Neural cell (in vitro differentiated cells): ENCODE measurements at regions not wholly inside any gene's neighbourhood (a gene's known extent, or its start where the extent isn't known, plus 50 kb on each side); places are given as distances from the start of the nearest gene placed in this dataset.
A peak's percentile ranks its signal among the peaks of the same experiment; 100 is the strongest.

Source experiments
- H2AFZ ChIP-seq: fragments of 200-600, 300-800 bp; sonication (generic), shearing (Covaris generic); 2 replicates; pipeline ENCODE4 v1.6.0; 2014; ENCODE audit warnings: low read depth, mild to moderate bottlenecking, antibody characterized with exemption, low read length, moderate library complexity
- H3F3A ChIP-seq: fragments of 200-600 bp; shearing (Covaris generic); 2 replicates; pipeline ENCODE4 v1.6.1; 2016; ENCODE audit warnings: mild to moderate bottlenecking, moderate library complexity, mixed read lengths, antibody characterized with exemption, low read length; ENCODE audit not compliant: insufficient read depth, poor library complexity, severe bottlenecking
- H3K27ac ChIP-seq: fragments of 200-600, 300-800 bp; sonication (generic), shearing (Covaris generic); 2 replicates; pipeline ENCODE4 v1.5.1; 2014; ENCODE audit warnings: mild to moderate bottlenecking, low read length, moderate library complexity
- H3K27me3 ChIP-seq: fragments of 300-800, 200-600 bp; sonication (generic), shearing (Covaris generic); 2 replicates; pipeline ENCODE4 v1.6.0; 2014; ENCODE audit warnings: mild to moderate bottlenecking, low read depth, low read length, moderate library complexity; ENCODE audit not compliant: insufficient read depth
- H3K36me3 ChIP-seq: fragments of 300-800, 200-600 bp; sonication (generic), shearing (Covaris generic); 2 replicates; pipeline ENCODE4 v1.5.1; 2014; ENCODE audit warnings: mild to moderate bottlenecking, antibody characterized with exemption, low read length, moderate library complexity; ENCODE audit not compliant: insufficient read depth
- H3K4me2 ChIP-seq: fragments of 300-800, 200-600 bp; sonication (generic), shearing (Covaris generic); 2 replicates; pipeline ENCODE4 v1.6.0; 2014; ENCODE audit warnings: mild to moderate bottlenecking, low read length
- H3K4me3 ChIP-seq: fragments of 300-800, 200-600 bp; sonication (generic), shearing (Covaris generic); 2 replicates; pipeline ENCODE4 v1.5.1; 2014; ENCODE audit warnings: mild to moderate bottlenecking, low read length, moderate library complexity
- H3K79me2 ChIP-seq: fragments of 200-600 bp; shearing (Covaris generic); replicated peaks from 2 replicates; pipeline ENCODE4 v1.6.0; 2014; ENCODE audit warnings: mild to moderate bottlenecking, low read length, moderate library complexity; ENCODE audit not compliant: insufficient read depth
- H3K9ac ChIP-seq: fragments of 300-800, 200-600 bp; sonication (generic), shearing (Covaris generic); 2 replicates; pipeline ENCODE4 v1.6.1; 2016; ENCODE audit warnings: mild to moderate bottlenecking, low read length, mixed read lengths
- H3K9me2 ChIP-seq: fragments of 200-600 bp; shearing (Covaris generic); 2 replicates; pipeline ENCODE4 v1.6.1; 2016; ENCODE audit warnings: mild to moderate bottlenecking, low read length, mixed read lengths; ENCODE audit not compliant: insufficient read depth
- H3K9me3 ChIP-seq: fragments of 200-600, 300-800 bp; sonication (generic), shearing (Covaris generic); 2 replicates; pipeline ENCODE4 v1.6.1; 2016; ENCODE audit warnings: mild to moderate bottlenecking, mixed run types, low read length, moderate library complexity, mixed read lengths
- H4K20me1 ChIP-seq: fragments of 200-600 bp; shearing (Covaris generic); 2 replicates; pipeline ENCODE4 v1.6.1; 2016; ENCODE audit warnings: mild to moderate bottlenecking, mixed run types; ENCODE audit not compliant: insufficient read depth
- CTCF ChIP-seq: fragments of 450-650 bp; IDR thresholded peaks from 2 replicates; pipeline ENCODE4 v1.5.1; 2014; ENCODE audit warnings: antibody characterized with exemption, mild to moderate bottlenecking, moderate library complexity; ENCODE audit not compliant: poor library complexity, severe bottlenecking
- EP300 ChIP-seq: fragments of 450-650 bp; conservative IDR thresholded peaks from 2 replicates; pipeline ENCODE4 v1.6.1; 2014; ENCODE audit warnings: antibody characterized with exemption, mild to moderate bottlenecking, moderate library complexity; ENCODE audit not compliant: poor library complexity, severe bottlenecking
- EZH2 ChIP-seq: fragments of 200-600, 300-800 bp; shearing (Covaris generic), sonication (generic); IDR thresholded peaks from 2 replicates; pipeline ENCODE4 v1.6.1; 2014; ENCODE audit warnings: antibody characterized with exemption, low read length, borderline replicate concordance, mild to moderate bottlenecking; ENCODE audit not compliant: insufficient read depth, poor library complexity, severe bottlenecking
- MXI1 ChIP-seq: fragments of 450-650 bp; conservative IDR thresholded peaks from 2 replicates; pipeline ENCODE4 v1.6.1; 2014; ENCODE audit warnings: antibody characterized with exemption, mild to moderate bottlenecking; ENCODE audit not compliant: poor library complexity, severe bottlenecking
- POLR2AphosphoS5 ChIP-seq: IDR thresholded peaks from 2 replicates; pipeline ENCODE4 v1.6.1; 2012
- RAD21 ChIP-seq: fragments of 450-650 bp; conservative IDR thresholded peaks from 2 replicates; pipeline ENCODE4 v1.6.1; 2014; ENCODE audit warnings: antibody characterized with exemption, mild to moderate bottlenecking, moderate library complexity
- SMC3 ChIP-seq: fragments of 450-650 bp; conservative IDR thresholded peaks from 2 replicates; pipeline ENCODE4 v1.6.1; 2014; ENCODE audit warnings: antibody characterized with exemption, mild to moderate bottlenecking, moderate library complexity; ENCODE audit not compliant: poor library complexity
- TAF1 ChIP-seq: IDR thresholded peaks from 2 replicates; pipeline ENCODE4 v1.6.1; 2012; ENCODE audit warnings: low read depth
- TF ChIP-seq, protein P1 (sequence below): IDR thresholded peaks from 2 replicates; pipeline ENCODE4 v1.6.1; 2012; ENCODE audit warnings: borderline replicate concordance

DNA sequence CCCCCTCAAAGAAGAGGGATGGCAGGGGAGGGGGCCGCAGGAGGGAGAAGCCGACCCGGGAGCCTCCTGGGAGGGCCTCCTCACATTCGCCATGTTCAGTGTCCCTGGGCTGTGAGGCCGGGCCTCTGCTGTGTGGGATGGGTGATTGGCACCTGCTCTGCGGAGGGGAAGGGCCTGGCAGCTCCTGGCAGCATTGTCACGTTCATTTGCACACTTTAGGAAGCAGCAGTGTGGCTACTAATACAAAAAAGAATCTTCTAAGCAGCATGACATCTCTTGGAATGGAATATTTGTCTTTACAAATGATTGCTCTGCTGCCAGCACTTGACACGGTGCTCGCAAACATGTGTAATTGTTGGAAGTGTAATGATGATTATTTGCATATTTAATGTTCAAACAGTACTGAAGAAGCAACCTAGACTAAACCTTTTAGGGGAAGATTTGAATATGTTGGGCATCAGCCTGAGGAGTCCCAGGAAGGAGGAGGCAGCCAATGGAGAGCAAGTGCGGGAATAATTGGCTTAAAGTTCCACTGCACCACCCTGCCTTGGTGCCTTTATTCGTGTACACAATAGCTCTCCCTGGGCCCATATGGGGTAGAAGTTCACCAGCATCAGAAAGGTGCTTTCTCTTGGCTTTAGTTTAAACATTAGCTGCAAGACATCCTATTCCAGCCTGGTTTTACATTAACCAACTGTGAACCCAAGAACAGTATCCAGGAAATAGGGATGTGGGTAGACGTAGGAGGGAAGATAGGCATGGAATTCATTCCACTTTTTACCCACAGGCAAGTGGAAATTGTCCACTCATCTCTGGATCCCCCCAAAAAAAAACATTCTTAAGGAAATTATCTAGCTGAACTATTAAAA lies 404.9 kb downstream of the TMEM182 start:
- H3K27me3 ChIP-seq = no peaks in the 10 kb centered on the region
- TF ChIP-seq EP300 = peak; percentile 72
- TF ChIP-seq CTCF = no peak
- H3F3A ChIP-seq = peaks cover 9% of the 10 kb centered on the region

DNA sequence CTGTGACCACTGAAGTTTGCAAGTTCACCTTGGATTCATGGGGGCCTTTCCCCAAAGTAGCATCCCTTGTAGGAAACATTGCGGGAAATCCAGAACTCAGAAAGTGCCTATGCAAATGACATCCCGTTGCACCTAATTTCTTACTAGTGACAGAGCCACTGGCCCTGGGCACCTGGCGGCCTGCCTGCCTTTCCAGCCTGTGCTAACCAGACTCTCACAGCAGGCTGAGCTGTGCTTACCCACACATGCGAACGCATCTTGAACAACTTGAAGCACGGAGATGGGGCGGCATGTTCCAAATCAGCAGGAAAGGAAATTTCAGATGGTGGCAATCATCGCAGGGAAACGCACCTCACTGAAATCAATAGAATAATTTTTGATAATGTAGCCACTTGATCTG lies 405.8 kb downstream of the TMEM182 start:
- no peak overlapping the region for H3K4me2 ChIP-seq
- H3K27ac ChIP-seq = no peak overlapping the region
- H3K9me3 ChIP-seq = no peaks in the 10 kb centered on the region
- H3K4me3 ChIP-seq = no peak overlapping the region
- no peaks in the 10 kb centered on the region for H3K36me3 ChIP-seq
- no peaks in the 10 kb centered on the region for H3K9me2 ChIP-seq
- no peaks in the 10 kb centered on the region for H3K79me2 ChIP-seq
- no peaks in the 10 kb centered on the region for H3K27me3 ChIP-seq
- no peak overlapping the region for H2AFZ ChIP-seq
- H4K20me1 ChIP-seq = no peaks in the 10 kb centered on the region
- H3F3A ChIP-seq = peaks cover 9% of the 10 kb centered on the region
- no peak for TF ChIP-seq MXI1
- TF ChIP-seq POLR2AphosphoS5 = peak; percentile 31
- no peak overlapping the region for H3K9ac ChIP-seq

More for the DNA sequence above, 404.9 kb downstream of the TMEM182 start:
- Histone ChIP-seq H3K4me3 (peak overlapping the region; percentile 41), H3K9me2 (no peaks in the 10 kb centered on the region), H4K20me1 (no peaks in the 10 kb centered on the region), H3K36me3 (no peaks in the 10 kb centered on the region), H3K4me2 (peak overlapping the region; percentile 10), H2AFZ (no peak overlapping the region), H3K9me3 (no peaks in the 10 kb centered on the region), H3K9ac (peak overlapping the region; percentile 18), H3K27ac (peak overlapping the region; percentile 54), H3K79me2 (no peaks in the 10 kb centered on the region)

GRCh38 chr2:103169861-103170260 lies 408.0 kb downstream of the TMEM182 start:
- TF ChIP-seq RAD21 (no peak), TAF1 (no peak), POLR2AphosphoS5 (no peak), EP300 (no peak), SMC3 (no peak), EZH2 (no peak)
- TF ChIP-seq, protein P1, sequence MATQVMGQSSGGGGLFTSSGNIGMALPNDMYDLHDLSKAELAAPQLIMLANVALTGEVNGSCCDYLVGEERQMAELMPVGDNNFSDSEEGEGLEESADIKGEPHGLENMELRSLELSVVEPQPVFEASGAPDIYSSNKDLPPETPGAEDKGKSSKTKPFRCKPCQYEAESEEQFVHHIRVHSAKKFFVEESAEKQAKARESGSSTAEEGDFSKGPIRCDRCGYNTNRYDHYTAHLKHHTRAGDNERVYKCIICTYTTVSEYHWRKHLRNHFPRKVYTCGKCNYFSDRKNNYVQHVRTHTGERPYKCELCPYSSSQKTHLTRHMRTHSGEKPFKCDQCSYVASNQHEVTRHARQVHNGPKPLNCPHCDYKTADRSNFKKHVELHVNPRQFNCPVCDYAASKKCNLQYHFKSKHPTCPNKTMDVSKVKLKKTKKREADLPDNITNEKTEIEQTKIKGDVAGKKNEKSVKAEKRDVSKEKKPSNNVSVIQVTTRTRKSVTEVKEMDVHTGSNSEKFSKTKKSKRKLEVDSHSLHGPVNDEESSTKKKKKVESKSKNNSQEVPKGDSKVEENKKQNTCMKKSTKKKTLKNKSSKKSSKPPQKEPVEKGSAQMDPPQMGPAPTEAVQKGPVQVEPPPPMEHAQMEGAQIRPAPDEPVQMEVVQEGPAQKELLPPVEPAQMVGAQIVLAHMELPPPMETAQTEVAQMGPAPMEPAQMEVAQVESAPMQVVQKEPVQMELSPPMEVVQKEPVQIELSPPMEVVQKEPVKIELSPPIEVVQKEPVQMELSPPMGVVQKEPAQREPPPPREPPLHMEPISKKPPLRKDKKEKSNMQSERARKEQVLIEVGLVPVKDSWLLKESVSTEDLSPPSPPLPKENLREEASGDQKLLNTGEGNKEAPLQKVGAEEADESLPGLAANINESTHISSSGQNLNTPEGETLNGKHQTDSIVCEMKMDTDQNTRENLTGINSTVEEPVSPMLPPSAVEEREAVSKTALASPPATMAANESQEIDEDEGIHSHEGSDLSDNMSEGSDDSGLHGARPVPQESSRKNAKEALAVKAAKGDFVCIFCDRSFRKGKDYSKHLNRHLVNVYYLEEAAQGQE = no peak
- H3K9me2 ChIP-seq = no peaks in the 10 kb centered on the region
- no peaks in the 10 kb centered on the region for H3K9me3 ChIP-seq
- no peak overlapping the region for H3K4me3 ChIP-seq
- no peak overlapping the region for H2AFZ ChIP-seq
- H3K27me3 ChIP-seq = no peaks in the 10 kb centered on the region
- H3K4me2 ChIP-seq = no peak overlapping the region
- H3K27ac ChIP-seq = no peak overlapping the region
- no peaks in the 10 kb centered on the region for H4K20me1 ChIP-seq
- H3F3A ChIP-seq = peaks cover 9% of the 10 kb centered on the region
- H3K36me3 ChIP-seq = no peaks in the 10 kb centered on the region
- H3K79me2 ChIP-seq = no peaks in the 10 kb centered on the region
- no peak overlapping the region for H3K9ac ChIP-seq
